Stimulated activated CD4-positive, alpha-beta T cell treated with anti-CD3 and anti-CD28 coated beads, Interleukin-12 subunit alpha, Interleukin-12 subunit beta, amount 100 ng/mL, for 4 hours (primary cell): ENCODE measurements at regions not wholly inside any gene's neighbourhood (a gene's known extent, or its start where the extent isn't known, plus 50 kb on each side); places are given as distances from the start of the nearest gene placed in this dataset.
A peak's percentile ranks its signal among the peaks of the same experiment; 100 is the strongest.
"Not testable (repeated sequence)": the region's sequence is repeated elsewhere in the genome, so short reads cannot be mapped to it uniquely, and the experiment has no call there.

Experiments used
- DNase-seq: peaks from one replicate; pipeline ENCODE4 v3.0.0-alpha.2; 2020

DNA sequence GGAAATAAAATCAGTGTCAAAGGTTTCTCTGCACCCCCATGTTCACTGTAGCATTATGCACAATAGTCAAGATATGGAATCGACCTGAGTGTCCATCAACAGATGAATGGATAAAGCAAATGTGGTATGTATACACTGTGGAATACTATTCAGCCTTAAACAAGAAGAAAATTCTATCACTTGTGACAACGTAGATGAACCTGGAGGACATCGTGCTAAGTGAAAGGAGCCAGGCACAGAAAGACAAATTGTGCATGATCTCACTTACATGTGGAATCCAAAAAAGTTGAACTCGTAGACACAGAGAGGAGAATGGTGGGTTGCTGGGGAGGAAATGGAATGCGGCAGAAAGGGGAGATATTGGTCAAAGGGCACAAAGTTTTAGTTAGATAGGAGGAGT lies 136.3 kb upstream of the ESR1 start:
- DNase-seq = no peak

DNA sequence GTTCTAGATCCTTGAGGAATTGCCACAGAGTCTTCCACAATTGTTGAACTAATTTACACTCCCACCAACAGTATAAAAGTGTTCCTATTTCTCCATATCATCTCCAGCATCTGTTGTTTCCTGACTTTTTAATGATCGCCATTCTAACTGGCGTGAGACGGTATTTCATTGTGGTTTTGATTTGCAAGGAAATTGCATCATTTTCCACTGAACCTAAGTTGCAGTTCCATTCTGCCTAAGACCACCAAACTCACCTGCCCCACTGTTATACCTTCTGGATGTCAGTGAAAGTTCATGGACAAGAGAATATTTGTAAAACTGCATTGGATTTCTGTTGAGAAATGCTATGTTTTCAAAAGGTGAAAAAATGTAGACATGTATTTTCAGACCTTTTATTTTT lies 132.9 kb upstream of the ESR1 start:
- DNase-seq = no peak

DNA sequence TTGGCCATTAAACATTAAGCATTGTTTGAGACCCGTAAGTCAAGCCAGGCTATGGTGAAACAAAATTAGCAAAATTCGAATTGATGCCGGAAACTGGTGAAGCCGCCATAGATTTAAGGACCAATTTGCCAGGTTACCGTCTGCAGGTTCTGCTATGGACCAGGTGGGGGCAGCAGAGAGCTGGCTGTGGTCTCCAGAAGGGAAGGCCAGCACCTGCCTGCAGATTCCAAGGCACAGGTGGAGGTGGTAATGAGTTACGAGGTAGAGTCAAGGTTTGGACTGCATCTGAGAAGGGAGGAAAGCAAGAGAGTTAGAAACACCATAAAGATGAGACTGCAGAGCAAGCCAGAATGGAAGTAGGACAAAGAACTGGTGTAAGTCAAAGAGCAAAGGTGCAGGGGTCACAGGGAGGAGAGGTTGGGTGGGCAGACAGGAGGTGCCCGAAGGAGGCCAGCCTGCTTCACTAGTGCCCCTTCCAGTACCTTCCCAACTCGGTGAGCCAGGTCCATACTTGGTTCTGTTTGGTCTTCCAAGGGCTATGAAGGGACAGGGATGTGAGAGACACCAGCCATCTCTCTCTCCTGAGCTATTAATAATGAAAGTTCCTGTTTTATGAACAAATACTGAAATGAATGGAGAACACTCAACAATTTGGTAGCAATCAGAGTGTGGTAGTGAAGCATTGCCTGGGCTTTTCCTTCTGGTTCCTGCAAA lies 131.6 kb upstream of the ESR1 start:
- DNase-seq = peak; percentile 39

DNA sequence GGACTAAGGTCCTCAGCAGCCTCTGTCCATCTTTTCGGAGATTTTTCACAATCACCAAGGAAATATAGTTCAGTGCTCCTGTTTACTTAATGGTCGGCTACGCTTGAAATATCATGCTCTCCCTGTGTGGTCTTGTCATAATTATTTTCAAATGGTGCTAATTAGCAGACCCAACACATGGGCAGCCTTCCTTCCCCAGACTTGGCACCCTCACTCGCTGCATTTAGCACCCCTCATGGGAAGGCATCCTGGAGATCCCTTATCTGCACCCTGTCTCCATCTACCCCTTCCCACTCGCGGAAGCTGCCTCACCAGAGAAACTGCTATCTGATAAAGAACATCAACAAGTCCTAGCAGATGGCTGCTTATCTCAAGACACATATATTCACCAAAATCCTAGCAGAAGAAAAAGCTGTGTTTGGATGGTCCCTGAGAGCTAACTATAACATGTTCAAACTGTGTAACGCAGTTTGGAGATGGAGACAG lies 131.0 kb upstream of the ESR1 start:
- DNase-seq = no peak

DNA sequence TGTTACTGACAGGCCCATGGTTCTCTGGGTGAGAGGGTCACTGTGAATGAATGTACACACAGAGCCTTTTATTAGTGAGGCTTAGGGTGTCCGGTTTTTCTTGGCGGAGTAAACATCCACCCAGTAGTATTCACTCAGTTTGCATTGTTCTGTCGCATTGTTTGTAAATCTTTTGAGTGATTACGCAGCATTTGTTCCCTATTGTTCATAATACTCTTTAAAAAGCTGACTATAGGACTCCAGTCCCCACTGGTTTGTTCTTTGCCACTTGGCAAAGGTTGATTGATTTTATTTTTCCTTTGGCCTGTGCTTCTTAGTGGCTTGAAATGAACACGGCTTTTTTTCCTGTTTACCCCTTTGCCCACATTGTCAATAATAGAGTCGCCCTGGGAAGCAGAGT lies 130.1 kb upstream of the ESR1 start:
- no peak for DNase-seq

DNA sequence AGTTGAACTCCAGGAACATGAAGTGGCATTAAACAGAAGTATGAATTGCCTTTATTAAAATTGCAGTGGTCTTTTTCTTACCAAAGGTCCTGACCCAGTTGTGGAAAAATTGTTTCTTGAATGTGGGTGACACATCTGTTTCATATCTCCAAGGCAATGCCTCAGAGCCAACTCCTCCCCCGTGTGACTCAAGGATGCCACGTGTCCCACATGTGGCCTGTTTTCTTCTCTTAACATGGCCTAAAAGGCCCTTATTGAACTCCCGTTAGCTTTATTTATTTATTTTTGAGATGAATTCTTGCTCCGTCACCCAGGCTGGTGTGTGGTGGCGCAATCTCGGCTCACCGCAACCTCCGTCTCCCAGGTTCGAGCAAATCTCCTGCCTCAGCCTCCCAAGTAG lies 128.4 kb upstream of the ESR1 start:
- peak; percentile 11 for DNase-seq

DNA sequence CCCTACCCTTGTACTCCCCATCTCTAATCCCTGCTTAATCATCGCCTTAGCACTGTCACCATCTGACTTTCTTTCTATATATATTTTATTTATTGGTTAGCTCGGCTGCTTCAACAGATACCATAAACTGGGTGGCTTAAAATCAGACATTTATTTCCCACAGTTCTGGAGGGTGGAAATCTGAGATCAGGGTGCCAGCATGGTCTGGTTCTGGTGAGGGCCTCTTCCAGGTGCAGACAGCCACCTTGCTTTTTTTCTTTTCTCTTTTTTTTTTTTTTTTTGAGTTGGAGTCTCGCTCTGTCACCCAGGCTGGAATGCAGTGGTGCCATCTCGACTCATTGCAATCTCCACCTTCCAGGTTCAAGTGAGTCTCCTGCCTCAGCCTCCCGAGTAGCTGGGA lies 127.5 kb upstream of the ESR1 start:
- no peak for DNase-seq

DNA sequence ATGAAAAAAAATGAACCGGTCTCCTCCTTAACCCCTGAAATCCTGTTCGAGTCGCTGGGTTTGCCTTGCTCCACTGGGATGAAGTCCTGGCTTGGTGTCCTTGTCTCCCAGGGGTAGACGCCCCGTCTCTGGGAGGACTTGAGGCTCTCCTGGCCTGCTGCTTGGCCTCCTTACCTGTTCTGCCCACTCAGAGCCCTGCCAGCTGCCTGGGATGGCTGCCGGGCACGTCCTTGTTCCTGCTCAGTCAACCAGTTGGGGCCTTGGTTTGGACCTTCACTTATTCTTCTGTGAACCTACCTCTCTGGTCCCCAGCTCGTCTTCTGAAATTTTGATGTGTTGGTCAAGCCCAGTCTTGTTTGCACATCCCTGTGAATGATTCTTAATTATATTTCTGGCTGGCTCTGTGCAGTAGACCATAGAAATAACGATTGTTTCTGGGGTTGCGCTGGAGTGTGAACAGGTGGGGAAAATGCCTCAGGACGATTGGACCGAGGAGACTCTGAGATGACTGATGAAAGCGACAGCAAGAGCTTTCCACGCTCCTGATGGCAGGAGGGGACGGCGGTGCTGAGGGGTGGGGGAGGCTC lies 126.5 kb upstream of the ESR1 start:
- DNase-seq = no peak

DNA sequence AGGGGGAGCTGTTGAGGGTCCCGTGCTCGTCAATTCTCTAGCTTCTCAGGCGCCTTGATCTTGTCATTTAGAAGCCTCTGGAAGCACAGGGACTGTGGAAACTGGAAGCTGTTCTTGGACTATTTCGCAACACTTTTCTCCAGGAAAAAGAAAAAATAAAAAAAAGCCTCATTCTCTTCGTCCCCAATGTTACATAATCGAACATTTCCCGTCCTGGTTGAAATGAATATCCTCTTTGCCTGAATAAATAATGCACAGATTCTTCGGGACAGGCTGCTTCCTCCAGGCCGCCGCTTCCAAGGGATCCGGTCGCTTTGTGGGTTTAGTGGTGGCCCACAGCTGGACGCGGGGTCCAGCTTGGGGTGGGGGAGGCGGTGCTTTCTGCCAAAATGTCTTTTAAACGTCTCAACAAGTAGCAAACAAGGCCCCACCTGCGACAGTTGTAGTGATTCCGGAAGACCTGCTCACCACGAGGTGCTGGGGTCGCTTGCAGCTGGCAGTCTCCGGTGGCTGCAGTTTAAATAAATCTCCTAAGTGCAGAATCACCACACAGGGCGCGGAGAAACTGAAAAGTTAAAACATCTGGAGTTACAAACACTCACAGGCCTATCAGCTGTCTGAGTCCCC lies 125.9 kb upstream of the ESR1 start:
- no peak for DNase-seq

DNA sequence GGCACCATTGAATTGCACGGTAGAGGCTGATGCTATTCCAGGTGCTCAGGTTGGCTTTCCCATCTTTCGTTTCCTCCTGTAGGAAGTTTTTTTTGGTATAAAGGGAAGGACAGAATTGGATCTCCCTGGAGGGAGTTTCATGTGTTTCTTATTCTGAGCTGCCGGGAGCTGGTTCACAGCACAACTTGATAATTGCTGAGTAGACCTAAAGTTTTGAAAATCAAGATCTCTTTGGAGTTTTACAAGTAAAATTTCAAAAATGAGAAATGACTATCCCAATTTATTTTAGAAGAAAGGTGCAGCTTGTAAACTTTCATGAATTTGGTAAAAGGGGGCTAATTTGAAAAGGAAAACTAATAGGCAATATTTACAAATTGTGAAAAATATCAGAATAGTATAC lies 125.2 kb upstream of the ESR1 start:
- no peak for DNase-seq

DNA sequence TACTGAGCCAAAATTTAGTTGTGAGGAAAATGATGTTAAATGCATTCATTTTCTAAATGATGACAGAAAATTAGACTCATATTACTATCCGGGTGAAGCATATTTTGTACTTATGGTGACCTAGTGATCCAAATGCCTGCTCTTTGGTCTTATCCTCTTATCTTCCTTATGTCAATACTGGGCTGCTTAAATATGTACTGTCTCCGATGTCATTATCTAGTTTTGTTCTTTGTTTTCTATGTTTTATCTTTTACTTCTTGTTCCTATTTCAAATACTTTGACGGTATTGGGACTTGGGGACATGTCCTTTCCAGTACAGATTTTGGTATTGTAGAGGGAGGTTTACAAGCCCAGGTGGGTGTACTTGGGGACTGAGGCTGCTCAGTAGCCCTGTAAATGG lies 124.6 kb upstream of the ESR1 start:
- no peak for DNase-seq

DNA sequence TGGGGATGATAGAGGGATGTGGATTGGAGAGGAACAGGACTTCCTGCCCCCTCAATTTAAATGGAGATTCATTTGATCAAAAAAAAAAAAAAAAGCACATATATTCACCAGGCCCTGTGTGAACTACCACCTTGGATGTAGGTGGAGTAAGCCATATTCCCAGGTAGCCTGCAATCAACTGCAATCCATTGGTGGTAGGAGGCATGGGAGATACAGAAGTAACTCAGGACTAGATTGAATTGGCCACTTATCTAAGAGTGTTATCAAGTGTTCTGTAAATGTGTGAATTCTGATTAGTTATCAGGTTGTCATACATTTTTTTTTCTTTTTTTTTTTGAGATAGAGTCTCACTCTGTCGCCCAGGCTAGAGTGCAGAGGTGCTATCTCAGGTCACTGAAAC lies 124.1 kb upstream of the ESR1 start:
- DNase-seq = no peak

DNA sequence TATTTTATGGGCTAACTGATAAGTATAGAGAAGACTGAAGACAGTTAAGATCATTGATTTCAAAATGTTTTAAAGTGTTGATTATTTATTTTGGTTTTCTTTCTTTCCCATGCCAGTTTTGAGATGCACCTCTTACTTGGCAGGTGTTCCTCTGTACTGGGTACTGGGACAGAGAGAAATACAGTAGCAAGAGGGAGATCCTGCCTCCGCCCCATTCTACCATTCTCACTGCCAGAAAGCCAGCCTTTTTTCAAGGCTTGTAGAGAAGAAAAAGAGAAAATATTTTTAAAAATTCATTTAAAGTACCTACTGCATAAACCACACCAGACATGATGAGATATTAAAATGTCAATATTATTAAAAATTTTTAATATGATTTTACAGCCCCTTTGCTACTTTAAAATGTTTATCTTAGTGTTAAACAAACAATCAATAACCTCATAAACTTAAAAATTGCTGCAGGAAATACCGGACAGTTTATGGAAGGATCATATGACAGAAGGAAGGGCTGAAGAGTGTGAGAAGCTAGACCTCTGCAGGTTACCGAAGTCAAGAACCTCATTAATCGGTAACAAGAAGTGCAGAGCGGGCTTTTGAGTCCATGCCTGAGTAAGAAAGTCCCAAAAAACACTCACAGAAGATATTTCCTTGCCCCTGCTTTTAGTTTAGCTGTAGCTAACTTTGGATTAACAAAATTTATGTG lies 117.8 kb upstream of the ESR1 start:
- no peak for DNase-seq

DNA sequence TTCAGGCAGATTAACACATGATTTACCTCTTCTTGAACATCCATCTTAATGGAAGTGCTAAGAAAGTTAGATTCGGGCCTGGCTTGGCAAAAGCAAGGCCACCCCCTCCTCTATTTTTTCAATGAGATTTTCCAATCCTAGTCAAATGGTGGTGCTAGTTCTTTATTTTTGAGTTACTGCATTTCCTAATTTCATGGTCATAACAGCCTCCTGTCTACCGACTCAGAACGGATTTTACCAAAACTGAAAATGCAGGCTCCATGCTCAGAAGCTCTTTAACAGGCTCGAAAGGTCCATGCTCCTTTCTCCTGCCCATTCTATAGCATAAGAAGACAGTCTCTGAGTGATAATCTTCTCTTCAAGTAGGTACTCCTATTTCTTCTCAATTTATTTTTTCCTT lies 117.2 kb upstream of the ESR1 start:
- no peak for DNase-seq

DNA sequence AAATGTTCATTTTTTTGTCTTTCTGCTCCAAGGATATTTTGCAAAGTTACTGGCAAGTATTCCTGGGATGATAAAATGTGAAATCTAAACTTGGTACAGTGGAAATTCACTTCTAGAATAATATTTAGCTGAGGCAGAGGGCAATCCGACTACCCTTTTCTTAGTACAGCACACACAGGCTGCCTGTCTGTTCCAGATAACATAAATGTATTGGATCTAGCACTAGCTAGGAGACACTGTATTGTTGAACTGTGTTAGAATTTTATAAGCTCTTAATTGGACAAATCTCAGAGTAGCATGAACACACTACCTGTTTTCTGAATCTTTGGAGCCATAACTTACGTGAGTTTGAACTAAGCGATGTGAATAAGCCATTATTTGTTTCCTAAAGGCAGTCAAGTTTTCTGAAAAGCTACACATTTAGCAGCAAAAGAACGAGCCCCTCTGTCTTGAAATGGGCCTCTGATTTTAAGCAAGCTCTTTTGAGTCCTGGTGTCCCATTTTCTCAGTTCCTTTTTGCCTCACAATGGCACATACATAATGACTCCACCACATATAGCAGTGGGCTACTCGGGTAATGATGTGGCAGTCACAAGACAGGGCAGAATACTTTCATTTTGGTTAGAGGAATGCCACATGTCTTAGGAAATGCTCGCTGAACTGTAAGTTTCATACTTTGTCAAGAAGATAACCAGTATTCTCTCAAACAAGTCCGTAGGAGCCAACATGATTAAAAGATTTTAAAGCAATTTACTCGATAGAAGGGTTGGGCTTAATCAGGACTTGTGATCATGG lies 116.5 kb upstream of the ESR1 start:
- no peak for DNase-seq

DNA sequence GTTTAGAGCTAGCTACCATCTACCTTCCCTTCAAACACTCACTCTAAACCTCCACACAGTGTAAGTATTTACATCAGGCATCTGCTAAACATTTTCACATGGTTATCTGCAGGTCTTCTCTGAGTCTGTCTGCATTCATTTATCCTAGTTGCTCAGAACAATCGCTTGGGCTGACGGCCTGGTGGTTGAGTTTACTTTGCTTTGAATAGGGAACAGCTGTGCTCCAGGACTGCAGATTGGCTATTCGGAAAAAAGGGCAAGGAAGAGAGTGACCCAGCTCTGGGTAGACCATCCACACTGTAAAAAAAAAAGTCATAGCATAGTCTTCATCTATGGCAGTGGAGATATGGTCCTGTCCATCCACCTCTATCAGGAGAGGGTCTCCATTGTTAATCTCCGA lies 115.3 kb upstream of the ESR1 start:
- DNase-seq = no peak

DNA sequence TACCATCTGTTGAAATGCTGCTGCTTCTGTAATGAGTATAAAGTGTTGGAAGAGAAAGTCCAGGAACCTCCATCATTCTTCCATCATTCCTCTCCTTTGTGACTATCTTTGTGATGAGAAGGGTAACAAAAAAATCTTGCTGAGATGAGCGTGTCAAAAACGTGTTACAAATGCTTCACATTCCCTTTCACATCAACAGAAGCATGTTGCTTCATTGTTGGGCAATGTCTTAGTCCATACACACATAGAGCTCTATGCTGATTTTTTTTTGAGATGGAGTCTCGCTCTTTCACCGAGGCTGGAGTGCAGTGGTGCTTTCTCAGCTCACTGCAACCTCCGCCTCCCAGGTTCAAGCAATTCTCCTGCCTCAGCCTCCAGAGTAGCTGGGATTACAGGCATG lies 114.1 kb upstream of the ESR1 start:
- DNase-seq = no peak

DNA sequence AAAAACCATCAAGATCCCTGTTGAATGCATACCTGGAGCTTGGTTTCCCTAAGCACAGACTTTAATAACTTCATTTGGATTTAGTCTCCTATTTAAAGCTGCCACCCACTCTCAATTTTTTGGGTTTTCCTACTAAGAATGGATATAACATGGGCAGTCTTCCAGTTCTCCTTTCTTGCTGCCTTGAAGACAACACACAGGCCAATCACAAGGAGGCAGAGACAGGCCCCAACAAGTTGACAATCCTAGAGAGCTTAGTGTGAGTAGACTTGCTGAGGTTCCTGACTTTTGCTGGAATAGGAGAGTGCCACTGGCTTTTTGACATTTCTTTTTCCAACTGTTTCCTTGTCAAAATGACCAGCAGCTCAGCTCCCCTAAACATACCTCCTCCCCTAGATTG lies 112.3 kb upstream of the ESR1 start:
- DNase-seq = no peak

DNA sequence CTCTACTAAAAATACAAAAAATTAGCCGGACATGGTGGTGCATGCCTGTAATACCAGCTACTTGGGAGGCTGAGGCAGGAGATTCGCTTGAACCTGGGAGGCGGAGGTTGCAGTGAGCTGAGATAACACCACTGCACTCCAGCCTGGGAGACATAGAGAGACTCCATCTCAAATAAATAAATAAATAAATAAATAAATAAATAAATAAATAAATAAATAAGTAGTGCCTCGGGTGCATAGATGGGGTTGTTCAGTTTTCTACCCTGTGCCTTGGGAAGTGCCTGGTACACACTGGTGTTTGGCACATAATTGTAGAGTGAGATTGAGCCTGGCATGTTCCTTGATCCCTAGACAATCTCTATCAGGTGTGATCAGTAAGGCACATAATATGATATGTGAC lies 111.2 kb upstream of the ESR1 start:
- not testable (repeated sequence) for DNase-seq

DNA sequence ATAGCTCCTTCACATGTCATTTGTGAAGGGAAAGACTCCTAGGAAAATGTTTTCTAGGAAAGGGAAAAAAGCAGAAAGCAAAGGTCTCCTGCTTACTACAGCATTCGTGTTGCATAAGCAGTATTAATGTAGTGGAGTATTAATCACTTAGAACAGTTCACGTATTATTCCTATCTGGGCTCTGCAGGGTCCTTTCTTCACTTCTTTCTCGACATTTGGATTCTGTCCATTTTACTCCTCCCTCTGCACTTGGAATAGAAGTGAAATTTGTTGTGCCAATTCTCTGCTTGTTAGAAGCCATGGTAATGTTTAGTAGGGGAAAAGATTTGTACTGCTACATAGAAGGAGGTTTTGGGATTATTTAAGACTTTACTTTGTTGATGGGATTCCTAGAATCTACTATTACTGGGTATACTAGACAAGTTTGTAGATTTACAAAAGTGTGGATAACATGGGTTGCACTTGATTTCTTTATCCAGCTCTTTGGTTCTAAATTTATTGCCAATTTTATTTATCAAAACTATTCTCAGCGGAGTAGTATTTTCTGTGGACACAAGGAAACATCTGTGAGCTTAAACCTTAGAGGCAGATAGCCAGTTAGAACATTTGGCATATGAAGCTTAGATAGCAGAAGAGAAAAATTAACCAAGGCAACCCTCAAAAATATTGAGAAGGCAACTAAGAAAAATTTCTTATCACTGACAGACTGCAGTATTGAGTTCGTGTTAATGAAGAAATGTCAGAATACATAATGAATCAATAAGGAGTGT lies 108.4 kb upstream of the ESR1 start:
- DNase-seq = no peak

DNA sequence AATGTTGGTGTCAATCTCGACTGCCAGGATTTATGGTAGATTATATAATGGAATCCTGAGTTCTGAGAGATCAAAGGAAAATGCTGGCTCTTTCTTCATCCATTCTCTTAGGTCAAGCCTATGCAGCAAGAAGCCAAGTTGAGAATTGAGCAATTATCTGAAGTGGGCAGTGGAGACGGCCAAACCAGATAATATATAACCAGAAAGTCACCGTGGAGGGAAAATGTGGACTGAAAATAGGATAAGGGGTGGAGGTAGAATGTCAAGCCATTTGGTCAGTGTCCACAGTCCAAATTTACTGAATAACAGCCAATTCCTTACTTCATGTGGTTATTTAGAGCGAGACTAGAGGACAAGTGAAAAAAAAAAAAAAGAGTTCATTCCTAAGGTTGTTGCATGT lies 107.8 kb upstream of the ESR1 start:
- no peak for DNase-seq

DNA sequence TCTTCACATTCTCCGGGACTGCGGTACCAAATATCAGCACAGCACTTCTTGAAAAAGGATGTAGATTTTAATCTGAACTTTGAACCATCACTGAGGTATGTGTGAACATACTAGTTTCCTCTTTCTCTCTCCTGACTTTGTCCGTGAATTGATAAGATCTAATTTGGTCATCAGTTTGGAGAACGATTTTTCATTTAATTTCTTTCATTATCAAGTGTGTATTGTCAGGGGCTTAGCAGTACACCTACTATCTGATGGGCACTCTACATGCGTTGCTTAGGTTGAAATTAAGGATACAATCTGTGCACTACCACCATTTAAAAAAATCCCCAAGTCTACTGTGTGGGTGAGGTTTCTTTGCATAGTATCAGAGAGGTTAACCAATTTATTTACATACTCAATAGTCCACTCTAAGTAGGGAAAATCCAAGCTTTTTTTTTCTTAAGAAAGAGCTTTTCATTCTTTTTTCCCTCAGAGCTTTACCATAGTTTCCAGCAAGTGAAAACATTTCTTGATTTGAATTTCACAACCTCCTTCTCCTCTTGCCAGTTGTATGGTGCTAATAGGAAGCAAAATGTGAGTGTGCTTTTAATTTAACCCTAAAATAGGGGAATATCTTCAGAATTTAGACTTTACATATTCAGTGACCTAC lies 105.4 kb upstream of the ESR1 start:
- no peak for DNase-seq
